Thymus (tissue), 11 donors: ENCODE measurements at regions not wholly inside any gene's neighbourhood (a gene's known extent, or its start where the extent isn't known, plus 50 kb on each side); places are given as distances from the start of the nearest gene placed in this dataset.

Source experiments
- DNase-seq, 9 donors: peaks; one replicate each; pipeline ENCODE4 v3.0.0-alpha.2; 2013; ENCODE audit warnings: low spot score in 9 of 9, low read depth in 6 of 9, missing footprints in 1 of 9
- H3K27ac ChIP-seq, 2 donors: one replicate each; pipeline ENCODE4 v1.5.1; 2013; ENCODE audit warnings: control low read depth in 1 of 2, low read depth in 1 of 2, low read length in 1 of 2, mild to moderate bottlenecking in 1 of 2, moderate library complexity in 1 of 2
- H3K27me3 ChIP-seq, 2 donors: one replicate each; pipeline ENCODE4 v1.5.1; 2013; ENCODE audit warnings: low read length in 1 of 2; ENCODE audit not compliant: control insufficient read depth in 2 of 2, insufficient read depth in 1 of 2
- H3K36me3 ChIP-seq, 2 donors: one replicate each; pipeline ENCODE4 v1.5.1; 2013; ENCODE audit warnings: low read length in 1 of 2, mild to moderate bottlenecking in 1 of 2, moderate library complexity in 1 of 2; ENCODE audit not compliant: control insufficient read depth in 2 of 2, insufficient read depth in 2 of 2
- H3K4me1 ChIP-seq, 2 donors: one replicate each; pipeline ENCODE4 v1.5.1; 2013; ENCODE audit warnings: low read length in 2 of 2; ENCODE audit not compliant: control insufficient read depth in 2 of 2, insufficient read depth in 2 of 2
- H3K4me3 ChIP-seq, 2 donors: one replicate each; pipeline ENCODE4 v1.5.1; 2013; ENCODE audit warnings: low read length in 2 of 2, control low read depth in 1 of 2, mild to moderate bottlenecking in 1 of 2
- H3K9me3 ChIP-seq, 2 donors: one replicate each; pipeline ENCODE4 v1.5.1; 2013; ENCODE audit warnings: low read length in 1 of 2, mild to moderate bottlenecking in 1 of 2; ENCODE audit not compliant: control insufficient read depth in 2 of 2, insufficient read depth in 1 of 2
- WGBS: extraction: QIAGEN DNeasy Blood & Tissue Kit; methylation state at CpG from one replicate; pipeline ENCODE4 v1.1.7; 2013; 5-methylcytosine and 5-hydroxymethylcytosine counted together
- donor health status: healthy.

GRCh38 chr5:155290937-155291336 is 277.4 kb downstream of the KIF4B start:
- 87% methylated on average over 1 of the region's 1 CpG for WGBS
- no peaks in the 10 kb centered on the region for H3K4me1 ChIP-seq
- H3K36me3 ChIP-seq, result no peaks in the 10 kb centered on the region
- DNase-seq, result no peak
- H3K27me3 ChIP-seq, result no peaks in the 10 kb centered on the region
- H3K27ac ChIP-seq, result no peak overlapping the region
- H3K9me3 ChIP-seq, result no peaks in the 10 kb centered on the region
- H3K4me3 ChIP-seq, result no peak overlapping the region

DNA sequence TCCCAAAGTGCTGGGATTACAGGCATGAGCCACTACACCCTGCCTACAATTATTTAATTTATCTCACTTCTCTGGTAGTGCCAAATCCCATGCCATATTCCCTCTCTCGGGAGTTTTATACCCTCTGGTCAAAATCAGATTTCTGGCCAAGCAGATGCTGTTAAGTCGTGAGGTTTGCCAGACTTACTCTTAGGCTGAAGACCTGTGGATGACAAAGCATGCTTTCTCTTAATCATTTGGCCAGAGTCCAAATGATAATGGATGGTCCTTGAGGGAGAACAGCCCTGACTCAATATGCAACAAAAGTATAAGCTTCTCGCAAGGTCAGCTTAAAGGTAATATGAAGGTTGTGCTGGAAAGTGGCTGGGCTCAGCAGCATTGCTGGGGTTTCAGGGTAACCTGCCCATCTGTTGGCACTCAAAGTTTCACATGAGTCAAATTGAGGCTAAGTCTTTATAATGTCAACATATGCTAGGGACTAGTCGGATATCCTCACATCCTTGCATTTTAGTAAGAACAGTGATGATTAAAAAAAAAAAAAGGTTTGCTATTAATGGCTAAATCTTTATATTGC is 280.1 kb downstream of the KIF4B start:
- WGBS, result 94% methylated on average over 4 of the region's 4 CpGs
- Histone ChIP-seq H3K4me1 (no peaks in the 10 kb centered on the region), H3K36me3 (no peaks in the 10 kb centered on the region), H3K27me3 (no peaks in the 10 kb centered on the region), H3K27ac (no peak overlapping the region), H3K4me3 (no peak overlapping the region), H3K9me3 (no peaks in the 10 kb centered on the region)
- no peak for DNase-seq

GRCh38 chr5:155295111-155295510 is 281.6 kb downstream of the KIF4B start:
- whole genome bisulfite sequencing, result 70% methylated on average over 1 of the region's 1 CpG

GRCh38 chr5:155299386-155300005 is 285.9 kb downstream of the KIF4B start:
- Histone ChIP-seq H3K9me3 (no peaks in the 10 kb centered on the region), H3K4me3 (no peak overlapping the region), H3K27me3 (no peaks in the 10 kb centered on the region), H3K36me3 (no peaks in the 10 kb centered on the region), H3K4me1 (no peaks in the 10 kb centered on the region), H3K27ac (no peak overlapping the region)
- no peak for DNase-seq
- 90% methylated on average over 8 of the region's 8 CpGs for whole genome bisulfite sequencing

More at GRCh38 chr5:155295111-155295510, 281.6 kb downstream of the KIF4B start:
- Histone ChIP-seq H3K9me3 (no peaks in the 10 kb centered on the region), H3K36me3 (no peaks in the 10 kb centered on the region), H3K27ac (no peak overlapping the region), H3K27me3 (no peaks in the 10 kb centered on the region), H3K4me1 (no peaks in the 10 kb centered on the region), H3K4me3 (no peak overlapping the region)
- no peak for DNase-seq

DNA sequence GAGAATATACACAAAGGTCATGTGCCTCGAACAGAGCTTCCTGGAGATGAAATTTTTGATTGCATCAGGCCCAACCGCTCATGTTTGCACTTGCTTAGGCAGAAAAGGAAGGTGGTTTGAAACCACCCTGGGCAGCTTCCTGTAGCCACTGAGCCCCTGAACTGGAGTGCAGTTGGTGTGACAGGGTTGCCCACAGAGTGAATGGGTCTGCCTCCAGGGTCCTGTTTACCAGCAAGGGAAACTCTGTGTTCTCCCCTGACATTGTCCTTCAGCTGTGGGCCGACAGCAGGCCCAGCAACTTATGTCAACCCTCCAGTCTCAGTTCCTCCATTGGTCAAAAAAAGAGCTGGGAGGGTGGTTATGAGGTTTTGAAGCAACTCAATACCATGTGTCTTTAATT is 289.6 kb downstream of the KIF4B start:
- H3K4me3 ChIP-seq, result no peak overlapping the region
- H3K36me3 ChIP-seq, result no peaks in the 10 kb centered on the region
- no peak overlapping the region for H3K27ac ChIP-seq
- H3K4me1 ChIP-seq, result peaks cover 0 to 2% of the 10 kb centered on the region in 2 donors
- 24% methylated on average over 3 of the region's 3 CpGs for WGBS
- no peaks in the 10 kb centered on the region for H3K9me3 ChIP-seq
- DNase-seq, result no peak
- H3K27me3 ChIP-seq, result no peaks in the 10 kb centered on the region

DNA sequence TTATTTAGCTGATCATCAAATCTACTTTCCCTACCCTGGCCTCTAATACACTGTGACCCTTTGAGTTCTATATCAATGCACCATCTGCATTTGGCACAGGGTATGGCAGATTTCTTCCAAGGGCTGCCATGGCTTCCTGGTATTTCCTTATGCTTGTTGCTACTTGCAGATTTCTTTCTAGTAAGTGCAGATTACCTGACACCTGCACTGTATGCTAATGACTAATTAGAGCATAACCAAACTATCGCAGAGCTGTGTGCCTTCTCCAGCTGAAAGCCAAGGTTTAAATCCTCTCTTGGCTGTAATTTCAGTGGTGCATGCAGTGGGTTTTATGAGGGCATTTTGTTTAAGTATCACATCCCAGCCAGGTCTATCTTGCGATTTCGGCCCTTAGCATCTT is 293.7 kb downstream of the KIF4B start:
- Histone ChIP-seq H3K27me3 (no peaks in the 10 kb centered on the region), H3K4me3 (no peak overlapping the region), H3K36me3 (no peaks in the 10 kb centered on the region), H3K27ac (no peak overlapping the region), H3K4me1 (peaks cover 0 to 2% of the 10 kb centered on the region in 2 donors), H3K9me3 (no peaks in the 10 kb centered on the region)
- no peak for DNase-seq
- WGBS, result 95% methylated on average over 3 of the region's 3 CpGs

DNA sequence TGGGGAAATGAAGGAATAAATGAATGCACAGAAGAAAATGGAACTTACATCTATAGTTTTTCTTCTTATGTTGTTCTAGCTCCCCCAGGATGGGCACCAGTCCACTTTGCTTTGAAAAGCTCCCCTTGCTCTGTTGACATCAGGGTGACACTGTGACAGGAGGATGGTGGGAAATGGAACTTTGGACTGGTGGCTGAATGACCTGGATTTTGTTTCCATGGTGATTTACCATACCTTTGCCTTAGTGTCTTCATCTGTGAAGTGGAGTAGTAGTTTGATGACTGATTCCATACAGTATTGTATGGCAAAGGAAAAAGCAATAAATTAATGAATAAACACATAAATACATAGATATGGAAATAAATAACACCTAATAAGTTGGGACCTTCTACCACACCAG is 294.7 kb downstream of the KIF4B start:
- Histone ChIP-seq H3K4me1 (peaks cover 0 to 2% of the 10 kb centered on the region in 2 donors), H3K4me3 (no peak overlapping the region), H3K27me3 (no peaks in the 10 kb centered on the region), H3K27ac (no peak overlapping the region), H3K36me3 (no peaks in the 10 kb centered on the region), H3K9me3 (no peaks in the 10 kb centered on the region)
- DNase-seq, result no peak

DNA sequence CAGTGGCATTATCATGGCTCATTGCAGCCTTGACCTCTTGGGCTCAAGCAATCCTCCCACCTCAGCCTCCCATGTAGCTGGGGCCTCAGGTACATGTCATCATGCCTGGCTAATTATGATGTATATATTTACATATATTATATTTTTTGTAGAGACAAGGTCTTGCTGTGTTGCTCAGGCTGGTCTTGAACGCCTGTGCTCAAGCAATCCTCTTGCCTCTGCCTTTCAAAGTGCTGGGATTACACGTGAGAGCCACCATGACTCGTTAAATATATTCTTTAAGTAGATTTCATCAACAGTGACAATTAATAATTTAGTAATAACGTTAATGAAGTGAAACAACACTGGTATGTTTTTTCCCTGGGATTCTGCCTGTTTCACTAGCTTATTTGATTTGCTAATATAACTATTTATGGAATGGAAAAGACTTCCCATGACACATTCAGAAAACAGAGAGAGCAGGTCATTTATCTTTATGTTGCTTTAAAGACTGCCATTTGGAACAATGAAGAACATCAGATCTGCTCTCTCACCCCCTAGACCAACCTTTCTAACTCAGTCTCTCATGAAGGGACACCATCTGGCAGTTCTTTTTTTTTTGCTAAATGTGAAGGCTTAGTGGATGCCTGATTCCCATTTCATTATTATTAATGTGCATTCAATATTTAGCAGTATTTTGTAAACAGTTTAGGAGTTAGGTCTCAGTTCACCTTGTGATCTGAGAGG is 295.6 kb downstream of the KIF4B start:
- H3K27ac ChIP-seq, result no peak overlapping the region
- no peak for DNase-seq
- WGBS, result 83% methylated on average over 4 of the region's 4 CpGs
- no peak overlapping the region for H3K4me3 ChIP-seq
- peaks cover 0 to 2% of the 10 kb centered on the region in 2 donors for H3K4me1 ChIP-seq
- H3K36me3 ChIP-seq, result no peaks in the 10 kb centered on the region
- no peaks in the 10 kb centered on the region for H3K27me3 ChIP-seq
- H3K9me3 ChIP-seq, result no peaks in the 10 kb centered on the region

DNA sequence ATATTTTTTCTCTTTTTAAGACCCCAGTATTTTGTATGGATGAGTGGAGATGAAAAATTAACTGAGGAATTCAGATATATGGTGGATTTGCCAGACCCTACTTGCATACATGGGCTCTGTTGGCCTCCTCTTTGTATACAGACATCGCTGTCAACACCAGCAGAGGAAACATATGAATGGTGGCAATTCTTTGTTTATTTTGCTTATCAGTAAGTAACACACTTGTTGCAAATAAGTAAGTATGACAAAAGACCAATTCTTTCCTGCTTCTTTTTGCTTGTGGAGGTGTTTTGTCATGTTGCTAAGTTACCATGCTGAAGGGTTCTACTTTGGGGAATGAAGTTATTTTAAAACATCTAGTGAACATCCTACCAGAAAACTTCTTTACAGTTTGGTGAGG is 298.2 kb downstream of the KIF4B start:
- Histone ChIP-seq H3K36me3 (no peaks in the 10 kb centered on the region), H3K27ac (no peak overlapping the region), H3K27me3 (no peaks in the 10 kb centered on the region), H3K4me3 (no peak overlapping the region), H3K4me1 (peaks cover 0 to 2% of the 10 kb centered on the region in 2 donors), H3K9me3 (no peaks in the 10 kb centered on the region)
- no peak for DNase-seq
- WGBS, result 25% methylated on average over 1 of the region's 1 CpG
